Choroid plexus epithelial cell (primary cell): ENCODE measurements at regions not wholly inside any gene's neighbourhood (a gene's known extent, or its start where the extent isn't known, plus 50 kb on each side); places are given as distances from the start of the nearest gene placed in this dataset.

Source experiments
- DNase-seq: peaks from one replicate; pipeline ENCODE4 v3.0.0-alpha.2; 2010; ENCODE audit warnings: low read depth
- H3K4me3 ChIP-seq: 2 replicates; pipeline ENCODE4 v1.5.1; 2011; ENCODE audit warnings: low read depth, mild to moderate bottlenecking, control low read depth, low read length, moderate library complexity
- CTCF ChIP-seq: conservative IDR thresholded peaks from 2 replicates; pipeline ENCODE4 v1.5.1; 2011; ENCODE audit warnings: low read depth, mild to moderate bottlenecking, control low read depth, inconsistent platforms, low read length, moderate library complexity

- no peak for TF ChIP-seq CTCF
- no peak for DNase-seq
- H3K4me3 ChIP-seq: no peak overlapping the region
Observed at GRCh38 chr1:58316141-58316540, 230.4 kb downstream of the OMA1 start.

- no peak for DNase-seq
- no peak for TF ChIP-seq CTCF
- no peak overlapping the region for H3K4me3 ChIP-seq
Observed at GRCh38 chr1:58312971-58313563, 233.5 kb downstream of the OMA1 start.

- no peak for TF ChIP-seq CTCF
- DNase-seq: no peak
- no peak overlapping the region for H3K4me3 ChIP-seq
Observed at GRCh38 chr1:58312461-58312860, 234.1 kb downstream of the OMA1 start.

GRCh38 chr1:58310881-58311280 is 235.6 kb downstream of the OMA1 start:
- no peak overlapping the region for H3K4me3 ChIP-seq
- no peak for DNase-seq
- TF ChIP-seq CTCF: no peak

GRCh38 chr1:58310469-58310868 is 236.1 kb downstream of the OMA1 start:
- no peak overlapping the region for H3K4me3 ChIP-seq
- TF ChIP-seq CTCF: no peak
- DNase-seq: no peak

- no peak for TF ChIP-seq CTCF
- no peak for DNase-seq
- no peak overlapping the region for H3K4me3 ChIP-seq
Observed at GRCh38 chr1:58308206-58308605, 238.3 kb downstream of the OMA1 start.

- DNase-seq: no peak
- TF ChIP-seq CTCF: no peak
- no peak overlapping the region for H3K4me3 ChIP-seq
Observed at GRCh38 chr1:58307431-58307830, 239.1 kb downstream of the OMA1 start.
